DOHH2 (cell line): ENCODE measurements at regions not wholly inside any gene's neighbourhood (a gene's known extent, or its start where the extent isn't known, plus 50 kb on each side); places are given as distances from the start of the nearest gene placed in this dataset.
"Not testable (repeated sequence)": the region's sequence is repeated elsewhere in the genome, so short reads cannot be mapped to it uniquely, and the experiment has no call there.

Source experiments
- CTCF ChIP-seq: fragments of 200-600 bp; sonication (generic); IDR thresholded peaks from one replicate; pipeline ENCODE4 v1.5.1; 2014; ENCODE audit warnings: antibody characterized with exemption, mild to moderate bottlenecking, low read depth, low read length; ENCODE audit not compliant: poor library complexity, severe bottlenecking
- EZH2phosphoT487 ChIP-seq: fragments of 200-600 bp; sonication (generic); IDR thresholded peaks from 2 replicates; pipeline ENCODE4 v1.6.1; 2017; ENCODE audit warnings: borderline replicate concordance, mild to moderate bottlenecking, antibody characterized with exemption, low read length, moderate library complexity, mixed read lengths

GRCh38 chrX:45615591-45615990, 414.9 kb upstream of the DIPK2B start:
- not testable (repeated sequence) for TF ChIP-seq CTCF, EZH2phosphoT487
